ENCODE measurements at regions not wholly inside any gene's neighbourhood (a gene's known extent, or its start where the extent isn't known, plus 50 kb on each side); places are given as distances from the start of the nearest gene placed in this dataset.

DNA sequence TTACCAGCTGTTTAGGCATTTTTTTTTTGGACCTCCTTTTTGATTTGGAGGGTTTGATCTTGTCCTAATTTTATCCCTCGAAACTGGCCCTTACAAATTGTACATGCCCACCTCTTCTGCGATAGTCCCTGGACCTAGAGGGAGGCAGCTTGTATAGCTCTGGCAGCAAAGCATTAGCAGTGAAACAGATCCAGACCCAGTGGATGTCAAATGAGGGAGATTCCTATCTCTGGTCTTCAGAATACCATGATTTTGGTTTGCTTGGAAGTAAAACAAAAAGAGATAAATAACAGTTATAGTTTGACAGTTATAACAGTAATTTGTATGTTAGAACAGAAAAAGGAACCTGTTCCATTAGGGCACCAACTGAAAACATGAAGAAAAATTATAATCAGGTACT lies 123.6 kb downstream of the MIS18A start:
- TF ChIP-seq POLR2AphosphoS5 (IDR thresholded peaks at IDR 0.05; ENCODE audit: low read depth, low read length) (no peak), SIN3A (IDR thresholded peaks at IDR 0.05; ENCODE audit: borderline replicate concordance, insufficient read depth, low read length) (no peak), FOXP2 (optimal IDR thresholded peaks at IDR 0.05; ENCODE audit: borderline replicate concordance, extremely low read depth, extremely low read length, insufficient read depth) (no peak)
- TF ChIP-seq, protein P1, sequence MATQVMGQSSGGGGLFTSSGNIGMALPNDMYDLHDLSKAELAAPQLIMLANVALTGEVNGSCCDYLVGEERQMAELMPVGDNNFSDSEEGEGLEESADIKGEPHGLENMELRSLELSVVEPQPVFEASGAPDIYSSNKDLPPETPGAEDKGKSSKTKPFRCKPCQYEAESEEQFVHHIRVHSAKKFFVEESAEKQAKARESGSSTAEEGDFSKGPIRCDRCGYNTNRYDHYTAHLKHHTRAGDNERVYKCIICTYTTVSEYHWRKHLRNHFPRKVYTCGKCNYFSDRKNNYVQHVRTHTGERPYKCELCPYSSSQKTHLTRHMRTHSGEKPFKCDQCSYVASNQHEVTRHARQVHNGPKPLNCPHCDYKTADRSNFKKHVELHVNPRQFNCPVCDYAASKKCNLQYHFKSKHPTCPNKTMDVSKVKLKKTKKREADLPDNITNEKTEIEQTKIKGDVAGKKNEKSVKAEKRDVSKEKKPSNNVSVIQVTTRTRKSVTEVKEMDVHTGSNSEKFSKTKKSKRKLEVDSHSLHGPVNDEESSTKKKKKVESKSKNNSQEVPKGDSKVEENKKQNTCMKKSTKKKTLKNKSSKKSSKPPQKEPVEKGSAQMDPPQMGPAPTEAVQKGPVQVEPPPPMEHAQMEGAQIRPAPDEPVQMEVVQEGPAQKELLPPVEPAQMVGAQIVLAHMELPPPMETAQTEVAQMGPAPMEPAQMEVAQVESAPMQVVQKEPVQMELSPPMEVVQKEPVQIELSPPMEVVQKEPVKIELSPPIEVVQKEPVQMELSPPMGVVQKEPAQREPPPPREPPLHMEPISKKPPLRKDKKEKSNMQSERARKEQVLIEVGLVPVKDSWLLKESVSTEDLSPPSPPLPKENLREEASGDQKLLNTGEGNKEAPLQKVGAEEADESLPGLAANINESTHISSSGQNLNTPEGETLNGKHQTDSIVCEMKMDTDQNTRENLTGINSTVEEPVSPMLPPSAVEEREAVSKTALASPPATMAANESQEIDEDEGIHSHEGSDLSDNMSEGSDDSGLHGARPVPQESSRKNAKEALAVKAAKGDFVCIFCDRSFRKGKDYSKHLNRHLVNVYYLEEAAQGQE (IDR thresholded peaks at IDR 0.05; ENCODE audit: insufficient read depth in 1 of 2, low read depth in 2 of 2, low read length in 2 of 2) = no peak

Measured in PFSK-1 (cell line).